ENCODE measurements at regions not wholly inside any gene's neighbourhood (a gene's known extent, or its start where the extent isn't known, plus 50 kb on each side); places are given as distances from the start of the nearest gene placed in this dataset.

- H3K36me3 ChIP-seq: no peaks in the 10 kb centered on the region
- intact Hi-C loops (cut with DNase I): no loop called here
Observed at GRCh38 chr22:48157676-48158075, 1395.2 kb downstream of the TBC1D22A start.

GRCh38 chr22:48156603-48157355, 1394.3 kb downstream of the TBC1D22A start:
- Histone ChIP-seq H3K9me3 (no peaks in the 10 kb centered on the region), H3K27me3 (no peaks in the 10 kb centered on the region), H3K36me3 (no peaks in the 10 kb centered on the region), H3K4me1 (no peaks in the 10 kb centered on the region), H3K4me3 (no peak overlapping the region), H3K27ac (no peak overlapping the region)
- 18 to 62% methylated on average over 12 of the region's 12 CpGs for WGBS, 2 donors
- intact Hi-C loops (cut with DNase I): no loop called here
- DNase-seq: no peak
- no peak for TF ChIP-seq POLR2A (IDR thresholded peaks at IDR 0.05)
- no peak for TF ChIP-seq POLR2AphosphoS5 (IDR thresholded peaks at IDR 0.05)
- no peak for TF ChIP-seq CTCF (IDR thresholded peaks at IDR 0.05)
- TF ChIP-seq EP300 (IDR thresholded peaks at IDR 0.05): no peak

More at GRCh38 chr22:48157676-48158075, 1395.2 kb downstream of the TBC1D22A start:
- 91 to 93% methylated on average over 11 of the region's 11 CpGs for WGBS, 2 donors
- H3K27ac ChIP-seq: no peak overlapping the region
- DNase-seq: no peak
- no peaks in the 10 kb centered on the region for H3K27me3 ChIP-seq
- TF ChIP-seq EP300 (IDR thresholded peaks at IDR 0.05): no peak
- no peak for TF ChIP-seq POLR2A (IDR thresholded peaks at IDR 0.05)
- no peak for TF ChIP-seq POLR2AphosphoS5 (IDR thresholded peaks at IDR 0.05)
- no peak for TF ChIP-seq CTCF (IDR thresholded peaks at IDR 0.05)
- no peaks in the 10 kb centered on the region for H3K4me1 ChIP-seq
- H3K9me3 ChIP-seq: no peaks in the 10 kb centered on the region
- no peak overlapping the region for H3K4me3 ChIP-seq

GRCh38 chr22:48155446-48155845, 1393.0 kb downstream of the TBC1D22A start:
- no peaks in the 10 kb centered on the region for H3K36me3 ChIP-seq
- H3K4me1 ChIP-seq: no peaks in the 10 kb centered on the region
- H3K27me3 ChIP-seq: no peaks in the 10 kb centered on the region
- no peak for DNase-seq
- H3K4me3 ChIP-seq: no peak overlapping the region
- H3K9me3 ChIP-seq: no peaks in the 10 kb centered on the region
- intact Hi-C loops (cut with DNase I): no loop called here
- H3K27ac ChIP-seq: no peak overlapping the region
- no peak for TF ChIP-seq EP300 (IDR thresholded peaks at IDR 0.05)
- no peak for TF ChIP-seq CTCF (IDR thresholded peaks at IDR 0.05)
- TF ChIP-seq POLR2AphosphoS5 (IDR thresholded peaks at IDR 0.05): no peak
- TF ChIP-seq POLR2A (IDR thresholded peaks at IDR 0.05): no peak
- 92% methylated on average over 8 of the region's 8 CpGs for WGBS, 2 donors

GRCh38 chr22:48154943-48155240, 1392.4 kb downstream of the TBC1D22A start:
- H3K27me3 ChIP-seq: no peaks in the 10 kb centered on the region
- H3K4me3 ChIP-seq: no peak overlapping the region
- 90 to 94% methylated on average over 8 of the region's 8 CpGs for WGBS, 2 donors
- intact Hi-C loops (cut with DNase I): no loop called here
- no peaks in the 10 kb centered on the region for H3K36me3 ChIP-seq
- DNase-seq: no peak
- TF ChIP-seq EP300 (IDR thresholded peaks at IDR 0.05) (no peak), CTCF (IDR thresholded peaks at IDR 0.05) (no peak), POLR2AphosphoS5 (IDR thresholded peaks at IDR 0.05) (no peak), POLR2A (IDR thresholded peaks at IDR 0.05) (no peak)
- no peak overlapping the region for H3K27ac ChIP-seq
- H3K4me1 ChIP-seq: no peaks in the 10 kb centered on the region
- H3K9me3 ChIP-seq: no peaks in the 10 kb centered on the region
